C4-2B (cell line): ENCODE measurements at regions not wholly inside any gene's neighbourhood (a gene's known extent, or its start where the extent isn't known, plus 50 kb on each side); places are given as distances from the start of the nearest gene placed in this dataset.

Source experiments
- CTCF ChIP-seq: fragments of 450-650 bp; conservative IDR thresholded peaks from 2 replicates; pipeline ENCODE4 v1.5.1; 2017; ENCODE audit warnings: mild to moderate bottlenecking
- ZFX ChIP-seq: fragments of 450-650 bp; IDR thresholded peaks from 2 replicates; pipeline ENCODE4 v1.6.1; 2017

- TF ChIP-seq CTCF, result no peak
- no peak for TF ChIP-seq ZFX
Measured at GRCh38 chr2:147088871-147089270, 756.0 kb upstream of the ACVR2A start.
